ENCODE measurements at regions not wholly inside any gene's neighbourhood (a gene's known extent, or its start where the extent isn't known, plus 50 kb on each side); places are given as distances from the start of the nearest gene placed in this dataset.
"Not testable (repeated sequence)": the region's sequence is repeated elsewhere in the genome, so short reads cannot be mapped to it uniquely, and the experiment has no call there.

- H3K9me2 ChIP-seq (replicated peaks; ENCODE audit: insufficient read depth, low read length) = no peaks in the 10 kb centered on the region
- H3K79me2 ChIP-seq (ENCODE audit: insufficient read depth, low read length) = no peaks in the 10 kb centered on the region
- no peak overlapping the region for H2AFZ ChIP-seq (ENCODE audit: low read depth, low read length, severe bottlenecking)
- H3K9me3 ChIP-seq (ENCODE audit: insufficient read depth, low read length) = no peaks in the 10 kb centered on the region
- no peak overlapping the region for H3K27ac ChIP-seq (ENCODE audit: low read depth, low read length)
- H3K4me2 ChIP-seq (ENCODE audit: low read depth, low read length, poor library complexity, severe bottlenecking) = no peak overlapping the region
- no peaks in the 10 kb centered on the region for H4K20me1 ChIP-seq (ENCODE audit: low read depth, low read length)
- H3F3A ChIP-seq (ENCODE audit: insufficient read depth) = no peaks in the 10 kb centered on the region
- no peaks in the 10 kb centered on the region for H3K36me3 ChIP-seq (ENCODE audit: low read length)
- no peak overlapping the region for H3K9ac ChIP-seq (ENCODE audit: low read length)
- TF ChIP-seq EZH2phosphoT487 (conservative IDR thresholded peaks at IDR 0.05; ENCODE audit: low read length) (no peak), CTCF (IDR thresholded peaks at IDR 0.05; ENCODE audit: insufficient read depth, low read length, poor library complexity, severe bottlenecking) (no peak)
- no peaks in the 10 kb centered on the region for H3K27me3 ChIP-seq (ENCODE audit: low read length)
- H3K4me3 ChIP-seq (ENCODE audit: insufficient read depth, low read length, poor library complexity, severe bottlenecking) = no peak overlapping the region
Observed at GRCh38 chr2:163133602-163134001, 295.0 kb upstream of the KCNH7 start.

DNA sequence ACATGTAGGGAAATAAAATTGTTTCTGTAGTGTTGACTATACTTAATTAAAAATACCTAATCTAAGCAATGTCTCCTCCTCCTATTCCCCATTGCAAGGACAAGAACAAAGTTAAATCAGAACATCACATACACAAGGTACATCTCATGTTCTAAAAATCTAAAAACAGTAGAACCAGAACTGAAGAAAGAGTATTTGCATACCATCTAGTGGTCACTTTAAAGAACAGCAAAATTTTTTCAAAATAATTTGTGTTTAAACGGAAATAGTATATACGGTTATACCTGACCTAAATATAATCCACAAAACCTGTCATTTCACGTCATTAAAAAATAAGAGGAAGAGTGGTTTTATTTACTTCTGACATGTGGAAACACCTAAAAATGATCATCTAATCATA, 294.3 kb upstream of the KCNH7 start:
- Histone ChIP-seq H3K4me3 (ENCODE audit: insufficient read depth, low read length, poor library complexity, severe bottlenecking) (no peak overlapping the region), H4K20me1 (ENCODE audit: low read depth, low read length) (no peaks in the 10 kb centered on the region), H3K79me2 (ENCODE audit: insufficient read depth, low read length) (no peaks in the 10 kb centered on the region), H3K9me2 (replicated peaks; ENCODE audit: insufficient read depth, low read length) (no peaks in the 10 kb centered on the region), H3K4me2 (ENCODE audit: low read depth, low read length, poor library complexity, severe bottlenecking) (no peak overlapping the region), H3K36me3 (ENCODE audit: low read length) (no peaks in the 10 kb centered on the region), H3K27ac (ENCODE audit: low read depth, low read length) (no peak overlapping the region), H3K9me3 (ENCODE audit: insufficient read depth, low read length) (no peaks in the 10 kb centered on the region), H3K9ac (ENCODE audit: low read length) (no peak overlapping the region), H3F3A (ENCODE audit: insufficient read depth) (no peaks in the 10 kb centered on the region), H3K27me3 (ENCODE audit: low read length) (no peaks in the 10 kb centered on the region), H2AFZ (ENCODE audit: low read depth, low read length, severe bottlenecking) (no peak overlapping the region)
- TF ChIP-seq EZH2phosphoT487 (conservative IDR thresholded peaks at IDR 0.05; ENCODE audit: low read length) (no peak), CTCF (IDR thresholded peaks at IDR 0.05; ENCODE audit: insufficient read depth, low read length, poor library complexity, severe bottlenecking) (no peak)

GRCh38 chr2:163132207-163132606, 293.6 kb upstream of the KCNH7 start:
- H3K9ac ChIP-seq (ENCODE audit: low read length); H3K27ac ChIP-seq (ENCODE audit: low read depth, low read length); H3K4me2 ChIP-seq (ENCODE audit: low read depth, low read length, poor library complexity, severe bottlenecking); H3K9me3 ChIP-seq (ENCODE audit: insufficient read depth, low read length); H4K20me1 ChIP-seq (ENCODE audit: low read depth, low read length); H3K9me2 ChIP-seq (replicated peaks; ENCODE audit: insufficient read depth, low read length); H3K79me2 ChIP-seq (ENCODE audit: insufficient read depth, low read length); H3K4me3 ChIP-seq (ENCODE audit: insufficient read depth, low read length, poor library complexity, severe bottlenecking); H3K36me3 ChIP-seq (ENCODE audit: low read length); H2AFZ ChIP-seq (ENCODE audit: low read depth, low read length, severe bottlenecking); H3F3A ChIP-seq (ENCODE audit: insufficient read depth); H3K27me3 ChIP-seq (ENCODE audit: low read length): not testable (repeated sequence)

DNA sequence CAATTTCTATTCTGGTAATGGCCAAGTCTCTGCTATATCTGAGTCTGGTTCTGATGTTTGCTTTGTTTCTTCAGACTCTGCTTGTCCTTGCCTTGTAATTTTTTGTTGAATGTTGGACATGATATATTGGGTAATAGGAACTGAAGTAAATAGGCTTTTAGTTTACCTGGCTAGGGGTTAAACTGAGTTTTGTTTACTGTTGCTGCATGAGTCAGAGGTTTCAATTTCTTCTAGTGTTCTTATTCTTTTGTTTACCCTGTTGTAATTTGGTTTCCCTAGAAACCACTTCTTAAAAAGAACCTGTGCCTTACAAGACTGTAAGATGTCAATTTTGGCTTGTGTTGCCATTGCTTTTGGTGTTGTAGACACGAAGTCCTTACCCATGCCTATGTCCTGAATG, 285.0 kb upstream of the KCNH7 start:
- H3K79me2 ChIP-seq (ENCODE audit: insufficient read depth, low read length) = no peaks in the 10 kb centered on the region
- H3K27me3 ChIP-seq (ENCODE audit: low read length) = no peaks in the 10 kb centered on the region
- no peaks in the 10 kb centered on the region for H3K9me2 ChIP-seq (replicated peaks; ENCODE audit: insufficient read depth, low read length)
- no peaks in the 10 kb centered on the region for H3K9me3 ChIP-seq (ENCODE audit: insufficient read depth, low read length)
- no peak overlapping the region for H3K9ac ChIP-seq (ENCODE audit: low read length)
- H4K20me1 ChIP-seq (ENCODE audit: low read depth, low read length) = no peaks in the 10 kb centered on the region
- H3K4me2 ChIP-seq (ENCODE audit: low read depth, low read length, poor library complexity, severe bottlenecking) = no peak overlapping the region
- no peaks in the 10 kb centered on the region for H3F3A ChIP-seq (ENCODE audit: insufficient read depth)
- H3K4me3 ChIP-seq (ENCODE audit: insufficient read depth, low read length, poor library complexity, severe bottlenecking) = no peak overlapping the region
- no peaks in the 10 kb centered on the region for H3K36me3 ChIP-seq (ENCODE audit: low read length)
- H2AFZ ChIP-seq (ENCODE audit: low read depth, low read length, severe bottlenecking) = no peak overlapping the region
- H3K27ac ChIP-seq (ENCODE audit: low read depth, low read length) = no peak overlapping the region
- TF ChIP-seq CTCF (IDR thresholded peaks at IDR 0.05; ENCODE audit: insufficient read depth, low read length, poor library complexity, severe bottlenecking) = no peak
- no peak for TF ChIP-seq EZH2phosphoT487 (conservative IDR thresholded peaks at IDR 0.05; ENCODE audit: low read length)
